WERI-Rb-1 (cell line): ENCODE measurements at regions not wholly inside any gene's neighbourhood (a gene's known extent, or its start where the extent isn't known, plus 50 kb on each side); places are given as distances from the start of the nearest gene placed in this dataset.

ENCODE experiments used
- DNase-seq: peaks from one replicate; pipeline ENCODE4 v3.0.0-alpha.2; 2020
- H3K27ac ChIP-seq: fragments of 250-450 bp; sonication (Bioruptor Pico); 2 replicates; pipeline ENCODE4 v1.5.1; 2020; ENCODE audit warnings: mild to moderate bottlenecking, moderate library complexity
- H3K27me3 ChIP-seq: fragments of 250-450 bp; sonication (Bioruptor Pico); 2 replicates; pipeline ENCODE4 v1.5.1; 2021; ENCODE audit warnings: mild to moderate bottlenecking, low read depth, moderate library complexity; ENCODE audit not compliant: insufficient read depth, severe bottlenecking
- H3K36me3 ChIP-seq: fragments of 250-450 bp; sonication (Bioruptor Pico); 2 replicates; pipeline ENCODE4 v1.5.1; 2020; ENCODE audit warnings: mild to moderate bottlenecking, moderate library complexity
- H3K4me3 ChIP-seq: 2 replicates; pipeline ENCODE4 v1.5.1; 2011; ENCODE audit warnings: low read depth, mild to moderate bottlenecking, control low read depth, low read length
- H3K9me3 ChIP-seq: fragments of 250-450 bp; sonication (Bioruptor Pico); 2 replicates; pipeline ENCODE4 v1.5.1; 2021; ENCODE audit warnings: mild to moderate bottlenecking, moderate library complexity; ENCODE audit not compliant: severe bottlenecking
- CTCF ChIP-seq: IDR thresholded peaks from 2 replicates; pipeline ENCODE4 v1.5.1; 2011; ENCODE audit warnings: low read depth, mild to moderate bottlenecking, control low read depth, inconsistent platforms, low read length

- no peaks in the 10 kb centered on the region for H3K36me3 ChIP-seq
Measured at GRCh38 chr3:14329842-14330241, 72.6 kb upstream of the SLC6A6 start.

GRCh38 chr3:14330508-14330907, 71.9 kb upstream of the SLC6A6 start:
- H3K27me3 ChIP-seq = no peaks in the 10 kb centered on the region
- no peaks in the 10 kb centered on the region for H3K36me3 ChIP-seq
- H3K27ac ChIP-seq = no peak overlapping the region
- TF ChIP-seq CTCF = no peak
- H3K9me3 ChIP-seq = no peaks in the 10 kb centered on the region
- H3K4me3 ChIP-seq = no peak overlapping the region
- no peak for DNase-seq

More at GRCh38 chr3:14329842-14330241, 72.6 kb upstream of the SLC6A6 start:
- no peak for TF ChIP-seq CTCF
- Histone ChIP-seq H3K9me3 (no peaks in the 10 kb centered on the region), H3K4me3 (no peak overlapping the region), H3K27ac (no peak overlapping the region), H3K27me3 (no peaks in the 10 kb centered on the region)
- no peak for DNase-seq

GRCh38 chr3:14331251-14331650, 71.2 kb upstream of the SLC6A6 start:
- H3K36me3 ChIP-seq = no peaks in the 10 kb centered on the region
- H3K27me3 ChIP-seq = no peaks in the 10 kb centered on the region
- H3K9me3 ChIP-seq = no peaks in the 10 kb centered on the region
- H3K27ac ChIP-seq = no peak overlapping the region
- no peak for DNase-seq
- no peak overlapping the region for H3K4me3 ChIP-seq
- no peak for TF ChIP-seq CTCF

- no peak for DNase-seq
- TF ChIP-seq CTCF = no peak
- Histone ChIP-seq H3K4me3 (no peak overlapping the region), H3K9me3 (no peaks in the 10 kb centered on the region), H3K27ac (no peak overlapping the region), H3K27me3 (no peaks in the 10 kb centered on the region), H3K36me3 (no peaks in the 10 kb centered on the region)
Measured at GRCh38 chr3:14332392-14332791, 70.0 kb upstream of the SLC6A6 start.

- H3K36me3 ChIP-seq = no peaks in the 10 kb centered on the region
- no peak overlapping the region for H3K27ac ChIP-seq
- no peaks in the 10 kb centered on the region for H3K27me3 ChIP-seq
- TF ChIP-seq CTCF = no peak
- H3K9me3 ChIP-seq = no peaks in the 10 kb centered on the region
- H3K4me3 ChIP-seq = no peak overlapping the region
- DNase-seq = no peak
Measured at GRCh38 chr3:14333215-14333614, 69.2 kb upstream of the SLC6A6 start.

- no peak overlapping the region for H3K27ac ChIP-seq
- TF ChIP-seq CTCF = no peak
Measured at GRCh38 chr3:14333621-14334020, 68.8 kb upstream of the SLC6A6 start.

More at GRCh38 chr3:14333621-14334020, 68.8 kb upstream of the SLC6A6 start:
- DNase-seq = no peak
- Histone ChIP-seq H3K36me3 (no peaks in the 10 kb centered on the region), H3K27me3 (no peaks in the 10 kb centered on the region), H3K4me3 (no peak overlapping the region), H3K9me3 (no peaks in the 10 kb centered on the region)
